HG02623 (cell line): ENCODE measurements at regions not wholly inside any gene's neighbourhood (a gene's known extent, or its start where the extent isn't known, plus 50 kb on each side); places are given as distances from the start of the nearest gene placed in this dataset.
A peak's percentile ranks its signal among the peaks of the same experiment; 100 is the strongest.

Source experiments
- ATAC-seq: cut with Tn5 transposase; IDR thresholded peaks from one replicate; pipeline ENCODE4 v1.9.1; 2021; ENCODE audit warnings: moderate library complexity; ENCODE audit not compliant: unreplicated experiment

GRCh38 chr15:46595016-46595415 is 960.2 kb downstream of the SQOR start:
- no peak for ATAC-seq

- no peak for ATAC-seq
Measured at GRCh38 chr15:46607077-46607476, 972.2 kb downstream of the SQOR start.

DNA sequence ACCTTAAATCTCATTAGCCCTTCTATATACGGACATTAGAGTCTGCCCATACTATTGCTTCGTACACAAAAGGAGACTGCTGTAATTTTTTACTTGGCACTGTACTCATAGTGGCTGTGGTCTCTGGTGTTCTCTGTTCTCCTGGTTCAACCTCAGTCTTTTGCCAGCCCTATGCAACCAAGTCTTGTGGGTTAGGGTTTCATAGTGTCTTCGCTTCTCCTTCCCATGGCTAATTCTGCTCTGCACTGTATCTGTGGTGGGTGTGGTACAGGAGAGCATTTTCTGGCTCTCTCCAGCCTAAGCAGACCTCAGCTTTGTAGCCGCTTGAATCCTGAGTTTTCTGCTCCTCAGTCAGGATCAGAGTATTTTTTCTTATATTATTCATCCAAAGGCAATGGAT is 981.2 kb downstream of the SQOR start:
- no peak for ATAC-seq

GRCh38 chr15:46617507-46617906 is 982.7 kb downstream of the SQOR start:
- no peak for ATAC-seq

DNA sequence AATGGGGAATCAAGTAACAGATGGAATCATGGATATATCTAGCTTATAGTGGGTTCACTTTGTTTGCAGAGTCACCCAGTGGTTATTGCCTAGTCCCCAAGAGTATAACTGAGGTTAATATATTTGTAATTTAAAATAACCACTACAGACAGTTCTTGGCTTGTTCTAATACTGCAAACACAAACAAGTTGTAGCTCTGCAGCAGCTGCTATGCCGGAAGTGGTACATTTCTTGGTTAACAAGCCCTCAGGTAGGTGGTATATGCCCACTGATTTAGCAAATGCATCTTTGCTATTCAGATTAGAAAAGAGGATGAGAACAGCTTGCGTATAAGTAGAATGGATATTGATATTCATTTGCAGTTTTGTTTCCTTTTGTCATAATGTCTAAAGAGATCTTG is 984.2 kb downstream of the SQOR start:
- ATAC-seq = no peak

DNA sequence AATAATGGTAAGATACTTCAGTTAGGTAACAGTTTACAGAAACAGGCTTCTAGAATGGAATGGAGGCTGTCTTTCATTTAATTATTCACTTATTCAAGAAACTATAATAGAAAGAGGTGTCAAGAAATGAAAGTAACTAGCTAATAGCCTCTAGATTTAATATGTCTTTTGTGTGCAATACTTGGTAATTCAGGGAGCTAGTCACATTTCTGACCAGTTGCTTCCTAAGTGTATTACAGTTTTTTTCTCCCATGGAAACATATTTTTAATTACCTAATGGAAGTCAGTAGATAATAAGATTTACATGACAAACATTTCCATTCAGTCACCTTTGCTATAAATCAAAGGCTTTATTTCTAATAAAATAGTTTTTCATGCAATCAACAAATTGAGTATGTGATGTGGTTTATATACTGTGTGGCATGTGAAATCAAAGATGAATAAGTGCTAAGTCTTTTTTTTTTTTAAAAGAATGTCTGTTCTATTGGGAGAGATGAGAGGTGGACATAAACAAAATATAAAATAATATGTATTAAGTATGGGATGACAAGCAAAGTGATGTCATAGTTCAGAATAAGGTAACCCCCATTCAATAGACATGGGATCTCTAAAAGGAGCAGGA is 985.7 kb downstream of the SQOR start:
- ATAC-seq = no peak

GRCh38 chr15:46622851-46623250 is 988.0 kb downstream of the SQOR start:
- ATAC-seq = no peak

- no peak for ATAC-seq
Measured at GRCh38 chr15:46636206-46636605, 1001.4 kb downstream of the SQOR start.

DNA sequence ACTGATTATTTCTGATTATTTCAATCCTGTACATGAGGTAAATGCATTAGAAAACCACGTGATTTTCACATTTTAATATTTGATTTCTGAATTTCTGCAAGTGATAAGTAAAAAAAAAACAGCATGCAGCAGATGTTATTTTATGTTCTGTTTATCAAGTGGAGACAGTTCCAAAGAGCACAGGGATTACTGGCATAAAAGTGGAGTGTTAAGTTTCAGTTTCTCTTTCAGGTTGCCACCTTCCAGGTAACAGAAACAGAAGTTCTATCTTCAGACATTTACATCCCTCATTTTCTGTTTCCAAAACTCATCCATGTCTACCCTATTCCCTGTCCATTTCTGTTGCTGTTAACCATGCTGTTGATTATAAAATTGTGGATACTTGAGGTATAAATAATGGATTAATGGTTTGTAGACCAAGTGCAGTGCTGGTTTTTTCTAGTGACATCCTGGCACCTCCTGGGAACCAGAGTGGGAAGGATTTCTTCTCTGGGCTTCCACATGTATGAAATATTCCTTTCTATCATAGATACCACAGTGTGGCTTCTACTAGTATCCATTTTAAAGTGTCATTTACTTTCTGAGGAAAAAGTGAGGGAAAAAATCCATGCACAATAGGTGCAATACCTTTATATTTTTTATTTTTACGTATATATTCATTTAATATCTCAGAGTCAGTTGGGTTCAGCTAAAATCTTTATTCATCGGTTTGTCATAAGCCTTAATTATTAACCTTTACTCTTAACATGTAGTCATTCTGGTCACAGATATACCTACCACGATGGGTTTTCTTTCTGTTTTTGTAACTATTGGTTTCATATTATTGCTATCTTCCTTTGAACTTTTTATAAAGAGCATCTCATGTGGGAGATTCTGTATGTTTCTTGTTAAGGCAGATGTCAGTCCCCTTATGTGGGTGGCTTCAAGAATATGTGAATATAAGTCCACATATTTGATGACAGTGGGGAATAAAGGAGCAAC is 1010.0 kb downstream of the SQOR start:
- no peak for ATAC-seq

GRCh38 chr15:46646490-46646889 is 1011.7 kb downstream of the SQOR start:
- no peak for ATAC-seq

GRCh38 chr15:46647046-46647445 is 1012.2 kb downstream of the SQOR start:
- ATAC-seq = no peak

DNA sequence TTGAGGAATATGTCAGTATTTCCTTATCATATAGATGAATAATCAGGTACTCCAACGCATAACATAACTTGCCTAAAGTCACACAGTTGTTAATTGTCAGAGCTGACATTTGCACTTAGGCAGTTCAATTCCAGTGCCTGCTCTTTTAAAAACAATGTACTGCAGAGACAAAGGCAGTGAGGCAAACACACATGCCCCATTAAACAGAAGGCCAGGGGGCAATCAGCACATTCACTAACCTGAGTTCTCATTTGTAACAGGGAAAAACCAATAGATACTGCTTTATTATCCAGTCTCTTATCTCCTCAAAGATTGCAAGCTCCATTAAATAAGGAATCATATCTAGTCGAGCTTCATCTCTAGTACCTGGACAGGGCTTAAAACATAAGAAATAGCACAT is 1017.4 kb downstream of the SQOR start:
- no peak for ATAC-seq

DNA sequence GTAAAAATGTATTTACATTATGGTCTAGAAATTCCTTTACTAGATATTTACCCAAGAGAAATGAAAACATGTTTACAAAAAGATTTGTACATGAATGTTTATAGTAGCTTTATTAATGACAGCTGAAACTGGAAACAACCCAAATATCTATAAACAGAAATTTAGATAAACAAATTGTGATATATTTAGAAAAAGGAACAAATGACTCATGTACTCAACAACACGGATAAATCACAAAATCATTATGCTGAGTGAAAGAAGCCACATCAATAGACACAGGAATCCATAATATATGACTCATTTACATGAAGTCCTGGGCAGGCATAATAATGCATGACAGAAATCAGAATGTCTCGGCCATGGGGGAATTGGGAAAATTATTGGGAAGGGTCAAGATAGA is 1020.2 kb downstream of the SQOR start:
- no peak for ATAC-seq

GRCh38 chr15:46660096-46660842 is 1025.4 kb downstream of the SQOR start:
- ATAC-seq = peak; percentile 55

DNA sequence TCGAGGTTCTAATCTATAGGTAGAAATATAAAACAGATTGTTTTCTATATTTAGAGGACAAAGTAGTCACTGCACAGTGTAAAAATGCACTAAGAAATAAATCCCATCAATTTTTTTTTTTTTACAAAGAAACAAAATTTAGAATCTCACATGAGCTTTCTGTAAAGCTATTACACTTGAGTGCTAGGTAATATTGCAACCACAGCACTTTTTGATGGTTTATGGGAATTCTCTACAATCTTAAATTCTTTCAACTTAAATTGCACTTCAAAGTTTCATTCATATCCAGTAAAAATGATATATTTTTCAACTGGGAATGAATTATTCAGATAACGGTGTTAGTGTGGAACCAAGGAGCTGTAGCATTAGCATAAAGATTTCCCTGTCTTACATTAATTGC is 1035.4 kb downstream of the SQOR start:
- ATAC-seq = no peak

DNA sequence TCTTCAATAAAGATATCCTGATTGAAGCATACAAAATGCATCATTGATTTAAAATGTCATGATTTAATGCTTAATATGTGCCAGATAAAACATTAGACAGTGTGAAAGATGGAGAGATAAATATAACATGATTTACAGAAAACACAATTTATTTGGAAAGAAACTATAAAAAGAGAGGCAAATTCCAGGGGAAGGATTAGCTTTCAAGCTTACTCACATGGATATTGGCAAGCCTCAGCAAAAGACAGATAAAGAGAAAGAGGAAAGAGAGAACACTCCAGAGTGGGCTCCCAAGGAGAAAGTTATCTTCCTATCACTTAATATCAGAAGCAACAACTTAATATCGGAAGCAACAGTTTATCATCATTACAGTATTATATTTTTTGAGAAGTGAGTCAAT is 1036.5 kb downstream of the SQOR start:
- no peak for ATAC-seq

GRCh38 chr15:46672041-46672440 is 1037.2 kb downstream of the SQOR start:
- ATAC-seq = no peak

DNA sequence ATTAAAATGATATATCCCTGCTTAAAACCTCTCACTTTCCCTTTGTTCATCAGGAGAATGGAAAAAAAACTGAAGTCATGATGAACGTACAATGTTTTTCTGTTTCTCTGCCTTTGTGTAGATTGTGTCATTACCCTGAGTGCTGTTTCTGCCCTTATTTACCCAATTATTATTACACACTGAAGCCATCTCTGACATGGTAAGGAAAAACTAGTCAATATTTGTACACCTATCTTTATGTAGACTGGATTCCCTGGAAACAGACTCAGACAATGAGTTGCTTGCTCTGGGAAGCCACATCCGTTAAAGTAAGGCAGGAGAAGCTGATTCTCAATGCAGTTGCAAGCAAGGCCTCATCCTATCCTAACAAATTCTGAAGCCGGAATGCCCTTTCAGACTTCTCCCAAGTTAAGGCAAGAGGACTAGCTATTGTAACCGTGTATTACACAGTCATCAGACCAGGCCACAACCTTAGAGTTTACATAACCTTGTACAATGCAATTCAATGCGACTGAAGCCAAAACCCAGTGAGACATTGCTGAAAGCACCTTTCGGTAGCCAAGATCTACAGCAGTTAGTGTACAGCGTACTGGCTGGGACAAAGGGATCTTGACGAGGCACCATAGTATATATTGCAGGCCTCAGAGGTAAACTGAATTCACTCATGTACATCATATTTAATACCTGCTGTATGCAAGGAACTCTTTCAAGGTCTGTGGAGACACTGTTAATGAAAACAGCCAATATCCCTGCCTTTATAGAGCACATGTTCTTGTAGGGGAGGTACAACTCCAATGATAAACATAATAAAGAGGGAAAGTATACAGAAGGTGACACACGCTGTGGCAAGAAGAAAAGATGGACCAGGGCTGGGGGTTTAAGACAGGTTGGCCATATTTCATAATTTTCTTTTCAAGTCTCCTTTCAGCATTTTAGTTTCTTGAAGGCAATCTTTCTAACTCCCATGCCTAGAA is 1040.8 kb upstream of the SEMA6D start:
- ATAC-seq = no peak

DNA sequence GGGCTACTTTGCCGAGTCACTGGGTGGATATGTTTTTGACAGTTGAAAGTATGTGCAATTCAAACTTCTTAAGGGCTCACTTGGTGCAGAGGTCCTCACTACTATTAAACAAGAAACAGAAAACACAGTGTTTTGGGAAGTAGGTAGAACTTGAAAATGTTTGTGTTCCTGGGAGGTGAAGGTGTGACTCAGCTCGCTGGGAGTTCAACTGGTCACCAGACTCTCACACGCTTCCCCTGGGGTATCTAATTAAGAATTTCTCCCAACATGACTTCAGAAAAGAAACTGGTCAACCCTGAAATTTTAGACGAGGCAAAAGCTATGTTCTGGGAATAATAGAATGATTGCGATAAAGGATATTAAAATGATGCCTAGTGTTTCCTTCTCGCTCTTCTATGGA is 1039.8 kb upstream of the SEMA6D start:
- ATAC-seq = no peak

- no peak for ATAC-seq
Measured at GRCh38 chr15:46681901-46682300, 1035.4 kb upstream of the SEMA6D start.
